ENCODE measurements at regions not wholly inside any gene's neighbourhood (a gene's known extent, or its start where the extent isn't known, plus 50 kb on each side); places are given as distances from the start of the nearest gene placed in this dataset.

DNA sequence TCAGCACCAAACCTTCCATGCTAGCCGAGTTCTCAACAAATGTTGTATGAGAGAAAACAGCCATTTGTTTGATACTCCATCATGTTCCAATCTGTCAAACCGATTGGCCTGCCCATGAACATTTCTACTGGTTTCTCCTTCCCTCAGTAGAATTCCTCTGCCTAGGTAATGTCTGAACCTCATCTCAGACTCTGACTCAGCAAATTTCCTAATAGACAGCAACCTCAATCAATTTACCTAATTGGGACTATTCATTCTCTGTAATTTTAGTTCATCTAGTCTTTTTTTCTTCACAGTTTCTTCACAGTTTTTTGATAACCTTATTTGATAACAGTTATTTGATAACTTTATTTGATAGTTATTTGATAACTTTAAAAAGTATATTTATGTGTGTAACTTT is 585.1 kb downstream of the DNAJB9 start (continued):
- TF ChIP-seq ZFP30 (CRISPR knock-in tag; IDR thresholded peaks at IDR 0.05) = no peak
- TF ChIP-seq OSR1 (CRISPR knock-in tag; IDR thresholded peaks at IDR 0.05) = no peak
- TF ChIP-seq BACH2 (CRISPR knock-in tag; IDR thresholded peaks at IDR 0.05; ENCODE audit: borderline replicate concordance) = no peak

DNA sequence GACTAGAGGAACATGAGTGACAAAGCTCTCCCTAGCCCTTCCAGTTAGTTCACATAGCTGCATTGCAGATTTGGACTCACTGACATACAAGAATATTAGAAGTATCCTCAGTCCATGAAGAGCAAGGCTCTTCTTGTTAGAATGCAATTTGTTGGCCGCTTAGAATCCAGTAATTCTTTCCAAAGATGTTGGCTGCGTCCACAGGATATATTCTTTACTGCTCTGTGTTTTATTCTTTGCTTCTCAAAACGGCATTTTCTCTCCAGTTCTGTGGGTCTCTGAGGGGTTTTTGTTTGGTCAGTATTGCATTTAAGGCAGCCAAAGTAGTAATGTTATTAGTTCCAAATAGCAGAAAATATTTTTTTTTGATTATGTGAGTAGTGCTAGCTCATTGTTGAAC is 588.6 kb downstream of the DNAJB9 start:
- ATAC-seq = no peak
- TF ChIP-seq CSDC2 (CRISPR knock-in tag; IDR thresholded peaks at IDR 0.05) (no peak), RARB (CRISPR knock-in tag; IDR thresholded peaks at IDR 0.05) (no peak)
- TF ChIP-seq, protein P1, sequence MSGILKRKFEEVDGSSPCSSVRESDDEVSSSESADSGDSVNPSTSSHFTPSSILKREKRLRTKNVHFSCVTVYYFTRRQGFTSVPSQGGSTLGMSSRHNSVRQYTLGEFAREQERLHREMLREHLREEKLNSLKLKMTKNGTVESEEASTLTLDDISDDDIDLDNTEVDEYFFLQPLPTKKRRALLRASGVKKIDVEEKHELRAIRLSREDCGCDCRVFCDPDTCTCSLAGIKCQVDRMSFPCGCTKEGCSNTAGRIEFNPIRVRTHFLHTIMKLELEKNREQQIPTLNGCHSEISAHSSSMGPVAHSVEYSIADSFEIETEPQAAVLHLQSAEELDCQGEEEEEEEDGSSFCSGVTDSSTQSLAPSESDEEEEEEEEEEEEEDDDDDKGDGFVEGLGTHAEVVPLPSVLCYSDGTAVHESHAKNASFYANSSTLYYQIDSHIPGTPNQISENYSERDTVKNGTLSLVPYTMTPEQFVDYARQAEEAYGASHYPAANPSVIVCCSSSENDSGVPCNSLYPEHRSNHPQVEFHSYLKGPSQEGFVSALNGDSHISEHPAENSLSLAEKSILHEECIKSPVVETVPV (CRISPR knock-in tag; IDR thresholded peaks at IDR 0.05) = no peak

DNA sequence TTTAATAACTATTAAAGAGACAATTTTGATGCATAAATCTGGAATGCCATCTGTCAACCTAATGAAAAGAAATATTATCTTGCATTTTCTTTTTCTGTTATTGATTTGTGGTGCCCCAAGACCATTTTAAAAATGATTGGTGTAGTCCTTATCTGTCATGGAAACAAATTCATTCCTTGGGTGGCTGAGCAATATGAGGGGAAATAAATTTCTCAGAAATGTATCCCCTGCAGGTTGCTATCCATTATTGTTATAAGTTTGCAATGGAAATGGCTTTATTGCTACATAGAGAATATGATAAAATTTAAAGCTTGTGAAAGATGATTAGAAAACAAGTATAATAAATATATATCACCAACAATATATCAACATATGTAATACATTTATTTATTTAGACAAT is 607.0 kb downstream of the DNAJB9 start:
- ATAC-seq = no peak
- TF ChIP-seq ISL1 (CRISPR knock-in tag; IDR thresholded peaks at IDR 0.05) (no peak), ZNF565 (CRISPR knock-in tag; conservative IDR thresholded peaks at IDR 0.05; ENCODE audit: low read depth) (no peak), PPARA (CRISPR knock-in tag; IDR thresholded peaks at IDR 0.05; ENCODE audit: borderline replicate concordance) (no peak), OSR1 (CRISPR knock-in tag; IDR thresholded peaks at IDR 0.05) (no peak), TCF4 (CRISPR knock-in tag; IDR thresholded peaks at IDR 0.05; ENCODE audit: borderline replicate concordance) (no peak), ZNF70 (CRISPR knock-in tag; IDR thresholded peaks at IDR 0.05) (no peak), ESRRG (CRISPR knock-in tag; IDR thresholded peaks at IDR 0.05) (no peak), CSDC2 (CRISPR knock-in tag; IDR thresholded peaks at IDR 0.05) (no peak), GLIS3 (CRISPR knock-in tag; IDR thresholded peaks at IDR 0.05) (no peak), RARB (CRISPR knock-in tag; IDR thresholded peaks at IDR 0.05) (no peak)
- TF ChIP-seq, protein P2, sequence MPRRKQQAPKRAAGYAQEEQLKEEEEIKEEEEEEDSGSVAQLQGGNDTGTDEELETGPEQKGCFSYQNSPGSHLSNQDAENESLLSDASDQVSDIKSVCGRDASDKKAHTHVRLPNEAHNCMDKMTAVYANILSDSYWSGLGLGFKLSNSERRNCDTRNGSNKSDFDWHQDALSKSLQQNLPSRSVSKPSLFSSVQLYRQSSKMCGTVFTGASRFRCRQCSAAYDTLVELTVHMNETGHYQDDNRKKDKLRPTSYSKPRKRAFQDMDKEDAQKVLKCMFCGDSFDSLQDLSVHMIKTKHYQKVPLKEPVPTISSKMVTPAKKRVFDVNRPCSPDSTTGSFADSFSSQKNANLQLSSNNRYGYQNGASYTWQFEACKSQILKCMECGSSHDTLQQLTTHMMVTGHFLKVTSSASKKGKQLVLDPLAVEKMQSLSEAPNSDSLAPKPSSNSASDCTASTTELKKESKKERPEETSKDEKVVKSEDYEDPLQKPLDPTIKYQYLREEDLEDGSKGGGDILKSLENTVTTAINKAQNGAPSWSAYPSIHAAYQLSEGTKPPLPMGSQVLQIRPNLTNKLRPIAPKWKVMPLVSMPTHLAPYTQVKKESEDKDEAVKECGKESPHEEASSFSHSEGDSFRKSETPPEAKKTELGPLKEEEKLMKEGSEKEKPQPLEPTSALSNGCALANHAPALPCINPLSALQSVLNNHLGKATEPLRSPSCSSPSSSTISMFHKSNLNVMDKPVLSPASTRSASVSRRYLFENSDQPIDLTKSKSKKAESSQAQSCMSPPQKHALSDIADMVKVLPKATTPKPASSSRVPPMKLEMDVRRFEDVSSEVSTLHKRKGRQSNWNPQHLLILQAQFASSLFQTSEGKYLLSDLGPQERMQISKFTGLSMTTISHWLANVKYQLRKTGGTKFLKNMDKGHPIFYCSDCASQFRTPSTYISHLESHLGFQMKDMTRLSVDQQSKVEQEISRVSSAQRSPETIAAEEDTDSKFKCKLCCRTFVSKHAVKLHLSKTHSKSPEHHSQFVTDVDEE (CRISPR knock-in tag; IDR thresholded peaks at IDR 0.05) = no peak
- TF ChIP-seq, protein P1 (CRISPR knock-in tag; IDR thresholded peaks at IDR 0.05) = no peak
- TF ChIP-seq, protein P3, sequence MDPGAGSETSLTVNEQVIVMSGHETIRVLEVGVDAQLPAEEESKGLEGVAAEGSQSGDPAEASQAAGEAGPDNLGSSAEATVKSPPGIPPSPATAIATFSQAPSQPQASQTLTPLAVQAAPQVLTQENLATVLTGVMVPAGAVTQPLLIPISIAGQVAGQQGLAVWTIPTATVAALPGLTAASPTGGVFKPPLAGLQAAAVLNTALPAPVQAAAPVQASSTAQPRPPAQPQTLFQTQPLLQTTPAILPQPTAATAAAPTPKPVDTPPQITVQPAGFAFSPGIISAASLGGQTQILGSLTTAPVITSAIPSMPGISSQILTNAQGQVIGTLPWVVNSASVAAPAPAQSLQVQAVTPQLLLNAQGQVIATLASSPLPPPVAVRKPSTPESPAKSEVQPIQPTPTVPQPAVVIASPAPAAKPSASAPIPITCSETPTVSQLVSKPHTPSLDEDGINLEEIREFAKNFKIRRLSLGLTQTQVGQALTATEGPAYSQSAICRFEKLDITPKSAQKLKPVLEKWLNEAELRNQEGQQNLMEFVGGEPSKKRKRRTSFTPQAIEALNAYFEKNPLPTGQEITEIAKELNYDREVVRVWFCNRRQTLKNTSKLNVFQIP (CRISPR knock-in tag; IDR thresholded peaks at IDR 0.05; ENCODE audit: borderline replicate concordance, low read depth) = no peak
- TF ChIP-seq, protein P4, sequence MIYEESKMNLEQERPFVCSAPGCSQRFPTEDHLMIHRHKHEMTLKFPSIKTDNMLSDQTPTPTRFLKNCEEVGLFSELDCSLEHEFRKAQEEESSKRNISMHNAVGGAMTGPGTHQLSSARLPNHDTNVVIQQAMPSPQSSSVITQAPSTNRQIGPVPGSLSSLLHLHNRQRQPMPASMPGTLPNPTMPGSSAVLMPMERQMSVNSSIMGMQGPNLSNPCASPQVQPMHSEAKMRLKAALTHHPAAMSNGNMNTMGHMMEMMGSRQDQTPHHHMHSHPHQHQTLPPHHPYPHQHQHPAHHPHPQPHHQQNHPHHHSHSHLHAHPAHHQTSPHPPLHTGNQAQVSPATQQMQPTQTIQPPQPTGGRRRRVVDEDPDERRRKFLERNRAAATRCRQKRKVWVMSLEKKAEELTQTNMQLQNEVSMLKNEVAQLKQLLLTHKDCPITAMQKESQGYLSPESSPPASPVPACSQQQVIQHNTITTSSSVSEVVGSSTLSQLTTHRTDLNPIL (CRISPR knock-in tag; IDR thresholded peaks at IDR 0.05; ENCODE audit: low read depth) = no peak

DNA sequence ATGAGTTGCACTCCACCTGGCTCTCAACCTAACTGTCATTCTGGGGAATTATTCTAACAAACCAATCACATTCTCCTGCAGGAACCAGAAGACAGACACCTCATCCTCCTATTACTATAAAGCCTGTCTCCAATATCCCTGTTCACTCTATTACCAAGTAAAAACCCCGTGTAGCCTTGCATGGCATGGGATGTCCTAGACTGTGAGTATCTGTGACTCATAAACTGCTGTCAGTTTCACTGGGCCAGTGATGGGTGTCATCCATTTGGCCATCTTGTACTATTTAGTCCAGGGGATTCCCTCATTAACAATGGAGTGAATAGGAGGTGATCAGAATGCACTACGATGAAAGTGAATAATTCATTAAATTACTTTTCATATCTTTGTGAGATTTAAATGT is 608.7 kb downstream of the DNAJB9 start:
- ATAC-seq = no peak
- TF ChIP-seq GLIS3 (CRISPR knock-in tag; IDR thresholded peaks at IDR 0.05) (no peak), TOX (CRISPR knock-in tag; IDR thresholded peaks at IDR 0.05; ENCODE audit: borderline replicate concordance) (no peak), ZNF70 (CRISPR knock-in tag; IDR thresholded peaks at IDR 0.05) (no peak), ZFP30 (CRISPR knock-in tag; IDR thresholded peaks at IDR 0.05) (no peak)

DNA sequence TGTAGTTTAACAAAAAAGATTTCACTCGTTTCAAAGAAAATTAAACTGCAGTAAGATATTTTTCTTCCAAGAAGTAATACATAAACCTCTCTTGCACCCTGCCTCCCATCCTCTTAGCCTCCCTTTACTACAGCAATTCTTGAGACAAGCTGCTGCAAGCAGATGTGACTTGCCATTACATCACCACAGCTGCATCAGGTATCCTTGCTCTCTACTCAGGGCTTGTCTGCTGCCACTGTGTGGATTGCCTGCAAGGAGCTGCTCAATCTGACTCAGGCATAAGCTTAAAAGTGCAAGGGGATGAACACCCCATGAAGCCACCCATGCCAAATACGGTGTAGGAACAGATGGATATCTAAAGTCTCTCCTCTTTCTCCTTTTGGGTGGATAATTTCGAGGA is 609.9 kb downstream of the DNAJB9 start:
- no peak for ATAC-seq
- TF ChIP-seq CSDC2 (CRISPR knock-in tag; IDR thresholded peaks at IDR 0.05) = no peak
- no peak for TF ChIP-seq ZC3H10 (CRISPR knock-in tag; IDR thresholded peaks at IDR 0.05)
- TF ChIP-seq, protein P4 (CRISPR knock-in tag; IDR thresholded peaks at IDR 0.05; ENCODE audit: low read depth) = no peak
- no peak for TF ChIP-seq OSR1 (CRISPR knock-in tag; IDR thresholded peaks at IDR 0.05)
- no peak for TF ChIP-seq ZNF565 (CRISPR knock-in tag; conservative IDR thresholded peaks at IDR 0.05; ENCODE audit: low read depth)
- no peak for TF ChIP-seq ISL1 (CRISPR knock-in tag; IDR thresholded peaks at IDR 0.05)
- TF ChIP-seq GLIS3 (CRISPR knock-in tag; IDR thresholded peaks at IDR 0.05) = no peak
- no peak for TF ChIP-seq ZNF70 (CRISPR knock-in tag; IDR thresholded peaks at IDR 0.05)
- TF ChIP-seq, protein P5, sequence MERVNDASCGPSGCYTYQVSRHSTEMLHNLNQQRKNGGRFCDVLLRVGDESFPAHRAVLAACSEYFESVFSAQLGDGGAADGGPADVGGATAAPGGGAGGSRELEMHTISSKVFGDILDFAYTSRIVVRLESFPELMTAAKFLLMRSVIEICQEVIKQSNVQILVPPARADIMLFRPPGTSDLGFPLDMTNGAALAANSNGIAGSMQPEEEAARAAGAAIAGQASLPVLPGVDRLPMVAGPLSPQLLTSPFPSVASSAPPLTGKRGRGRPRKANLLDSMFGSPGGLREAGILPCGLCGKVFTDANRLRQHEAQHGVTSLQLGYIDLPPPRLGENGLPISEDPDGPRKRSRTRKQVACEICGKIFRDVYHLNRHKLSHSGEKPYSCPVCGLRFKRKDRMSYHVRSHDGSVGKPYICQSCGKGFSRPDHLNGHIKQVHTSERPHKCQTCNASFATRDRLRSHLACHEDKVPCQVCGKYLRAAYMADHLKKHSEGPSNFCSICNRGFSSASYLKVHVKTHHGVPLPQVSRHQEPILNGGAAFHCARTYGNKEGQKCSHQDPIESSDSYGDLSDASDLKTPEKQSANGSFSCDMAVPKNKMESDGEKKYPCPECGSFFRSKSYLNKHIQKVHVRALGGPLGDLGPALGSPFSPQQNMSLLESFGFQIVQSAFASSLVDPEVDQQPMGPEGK (CRISPR knock-in tag; IDR thresholded peaks at IDR 0.05; ENCODE audit: borderline replicate concordance) = no peak
- no peak for TF ChIP-seq SNAI2 (CRISPR knock-in tag; IDR thresholded peaks at IDR 0.05)
- no peak for TF ChIP-seq RARB (CRISPR knock-in tag; IDR thresholded peaks at IDR 0.05)
- TF ChIP-seq TOX (CRISPR knock-in tag; IDR thresholded peaks at IDR 0.05; ENCODE audit: borderline replicate concordance) = no peak

Measured in SK-N-SH treated with all-trans-retinoic acid at 6 μM for 48 hours (cell line).